Right atrium auricular region (tissue), 2 donors: ENCODE measurements at regions not wholly inside any gene's neighbourhood (a gene's known extent, or its start where the extent isn't known, plus 50 kb on each side); places are given as distances from the start of the nearest gene placed in this dataset.

Experiments used
- DNase-seq: peaks from one replicate; pipeline ENCODE4 v3.0.0-alpha.2; 2019; ENCODE audit warnings: low spot score
- H3K27ac ChIP-seq, 2 donors: fragments of 200-600 bp; sonication (generic); 1 replicate in 1 of 2; 2 replicates in 1 of 2; pipeline ENCODE4 v1.5.1; 2016 to 2019
- H3K27me3 ChIP-seq, 2 donors: fragments of 200-600 bp; sonication (generic); one replicate each; pipeline versions ENCODE4 v1.5.1 to v1.6.0; 2017 to 2019
- H3K36me3 ChIP-seq: fragments of 200-600 bp; sonication (generic); one replicate; pipeline ENCODE4 v1.5.1; 2016
- H3K4me1 ChIP-seq, 2 donors: fragments of 200-600 bp; sonication (generic); one replicate each; pipeline versions ENCODE4 v1.5.1 to v1.6.0; 2017 to 2019
- H3K4me3 ChIP-seq, 2 donors: fragments of 200-600 bp; sonication (generic); 1 replicate in 1 of 2; 2 replicates in 1 of 2; pipeline ENCODE4 v1.5.1; 2017 to 2019; ENCODE audit warnings: mild to moderate bottlenecking in 1 of 2, moderate library complexity in 1 of 2
- H3K9me3 ChIP-seq, 2 donors: fragments of 200-600 bp; sonication (generic); one replicate each; pipeline ENCODE4 v1.5.1; 2019
- TF ChIP-seq, protein P1 (sequence below), 2 donors: fragments of 200-600 bp; sonication (generic); IDR thresholded peaks; one replicate each; pipeline ENCODE4 v1.5.1; 2019; ENCODE audit warnings: antibody characterized with exemption in 2 of 2

GRCh38 chr14:22149058-22149457 is 440.0 kb downstream of the DAD1 start:
- Histone ChIP-seq H3K27me3 (no peaks in the 10 kb centered on the region), H3K4me1 (no peaks in the 10 kb centered on the region), H3K36me3 (no peaks in the 10 kb centered on the region), H3K27ac (no peak overlapping the region), H3K9me3 (peaks cover 3 to 10% of the 10 kb centered on the region in 2 donors), H3K4me3 (no peak overlapping the region)
- DNase-seq: no peak
- TF ChIP-seq, protein P1, sequence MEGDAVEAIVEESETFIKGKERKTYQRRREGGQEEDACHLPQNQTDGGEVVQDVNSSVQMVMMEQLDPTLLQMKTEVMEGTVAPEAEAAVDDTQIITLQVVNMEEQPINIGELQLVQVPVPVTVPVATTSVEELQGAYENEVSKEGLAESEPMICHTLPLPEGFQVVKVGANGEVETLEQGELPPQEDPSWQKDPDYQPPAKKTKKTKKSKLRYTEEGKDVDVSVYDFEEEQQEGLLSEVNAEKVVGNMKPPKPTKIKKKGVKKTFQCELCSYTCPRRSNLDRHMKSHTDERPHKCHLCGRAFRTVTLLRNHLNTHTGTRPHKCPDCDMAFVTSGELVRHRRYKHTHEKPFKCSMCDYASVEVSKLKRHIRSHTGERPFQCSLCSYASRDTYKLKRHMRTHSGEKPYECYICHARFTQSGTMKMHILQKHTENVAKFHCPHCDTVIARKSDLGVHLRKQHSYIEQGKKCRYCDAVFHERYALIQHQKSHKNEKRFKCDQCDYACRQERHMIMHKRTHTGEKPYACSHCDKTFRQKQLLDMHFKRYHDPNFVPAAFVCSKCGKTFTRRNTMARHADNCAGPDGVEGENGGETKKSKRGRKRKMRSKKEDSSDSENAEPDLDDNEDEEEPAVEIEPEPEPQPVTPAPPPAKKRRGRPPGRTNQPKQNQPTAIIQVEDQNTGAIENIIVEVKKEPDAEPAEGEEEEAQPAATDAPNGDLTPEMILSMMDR (IDR thresholded peaks at IDR 0.05): no peak

GRCh38 chr14:22147716-22148115 is 441.3 kb downstream of the DAD1 start:
- H3K9me3 ChIP-seq: peaks cover 3 to 10% of the 10 kb centered on the region in 2 donors
- H3K36me3 ChIP-seq: no peaks in the 10 kb centered on the region
- no peak for DNase-seq
- H3K27me3 ChIP-seq: no peaks in the 10 kb centered on the region
- no peak overlapping the region for H3K4me3 ChIP-seq
- no peak overlapping the region for H3K27ac ChIP-seq
- no peaks in the 10 kb centered on the region for H3K4me1 ChIP-seq
- TF ChIP-seq, protein P1 (IDR thresholded peaks at IDR 0.05): no peak

DNA sequence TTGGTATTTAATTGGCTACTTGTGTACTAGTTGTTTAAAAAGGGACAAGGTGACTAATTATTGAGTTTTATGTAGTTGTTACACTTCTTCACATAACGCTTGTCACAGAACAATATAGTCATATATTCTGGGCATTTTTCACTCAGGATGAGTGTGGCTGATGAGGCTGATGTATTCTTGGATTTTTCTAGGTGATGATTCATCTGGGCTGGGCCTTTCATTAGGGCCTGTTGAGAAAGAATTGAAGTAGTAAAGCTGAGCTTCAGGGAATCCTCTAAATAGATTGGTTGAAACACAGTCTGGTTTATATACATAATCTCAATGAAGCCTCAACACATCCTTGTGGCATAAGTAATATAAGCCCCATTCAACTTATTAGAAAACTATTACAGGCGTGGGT is 445.7 kb downstream of the DAD1 start:
- TF ChIP-seq, protein P1 (IDR thresholded peaks at IDR 0.05): no peak
- no peak overlapping the region for H3K4me3 ChIP-seq
- H3K27ac ChIP-seq: no peak overlapping the region
- H3K4me1 ChIP-seq: no peaks in the 10 kb centered on the region
- H3K27me3 ChIP-seq: no peaks in the 10 kb centered on the region
- DNase-seq: no peak
- H3K9me3 ChIP-seq: no peaks in the 10 kb centered on the region
- no peaks in the 10 kb centered on the region for H3K36me3 ChIP-seq

GRCh38 chr14:22140633-22141032 is 448.4 kb downstream of the DAD1 start:
- Histone ChIP-seq H3K9me3 (peaks cover 0 to 7% of the 10 kb centered on the region in 2 donors), H3K36me3 (no peaks in the 10 kb centered on the region), H3K4me1 (no peaks in the 10 kb centered on the region), H3K4me3 (no peak overlapping the region), H3K27me3 (no peaks in the 10 kb centered on the region), H3K27ac (no peak overlapping the region)
- DNase-seq: no peak
- TF ChIP-seq, protein P1 (IDR thresholded peaks at IDR 0.05): no peak

- no peak overlapping the region for H3K27ac ChIP-seq
- no peaks in the 10 kb centered on the region for H3K4me1 ChIP-seq
- TF ChIP-seq, protein P1 (IDR thresholded peaks at IDR 0.05): peak in 1 of 2 donors; percentile 43
- DNase-seq: no peak
- H3K36me3 ChIP-seq: no peaks in the 10 kb centered on the region
- peaks cover 0 to 16% of the 10 kb centered on the region in 2 donors for H3K9me3 ChIP-seq
- H3K4me3 ChIP-seq: no peak overlapping the region
- no peaks in the 10 kb centered on the region for H3K27me3 ChIP-seq
Measured at GRCh38 chr14:22131749-22132476, 457.1 kb downstream of the DAD1 start.
